ENCODE measurements at regions not wholly inside any gene's neighbourhood (a gene's known extent, or its start where the extent isn't known, plus 50 kb on each side); places are given as distances from the start of the nearest gene placed in this dataset.
"Not testable (repeated sequence)": the region's sequence is repeated elsewhere in the genome, so short reads cannot be mapped to it uniquely, and the experiment has no call there.

- Histone ChIP-seq H3K36me3 (ENCODE audit: control insufficient read depth, insufficient read depth, low read length) (no peaks in the 10 kb centered on the region), H3K27me3 (ENCODE audit: control insufficient read depth, insufficient read depth, low read length) (0 out of 2 replicates have a peak, but pooled peaks cover 2% of the 10 kb centered on the region), H3K4me3 (ENCODE audit: low read depth, low read length) (no peak overlapping the region)
- CTCF ChIA-PET = interaction anchor here (1.6 kb wide), 1 partner anchor 158 kb away, joined by 5 read pairs; no protein-coding TSS in a partner anchor
- no peak for DNase-seq (ENCODE audit: low read depth)
- no peak for TF ChIP-seq CTCF (IDR thresholded peaks at IDR 0.05; ENCODE audit: insufficient read depth, low read depth, low read length)
- POLR2A ChIA-PET = no interaction called here
These were observed 65.8 kb downstream of the MTX3 start for GRCh38 chr5:79924936-79925893.

- Histone ChIP-seq H3K4me3 (ENCODE audit: low read depth, low read length) (no peak overlapping the region), H3K36me3 (ENCODE audit: control insufficient read depth, insufficient read depth, low read length) (no peaks in the 10 kb centered on the region), H3K27me3 (ENCODE audit: control insufficient read depth, insufficient read depth, low read length) (no peaks in the 10 kb centered on the region)
- CTCF ChIA-PET = no interaction called here
- DNase-seq (ENCODE audit: low read depth) = no peak
- TF ChIP-seq CTCF (IDR thresholded peaks at IDR 0.05; ENCODE audit: insufficient read depth, low read depth, low read length) = no peak
- POLR2A ChIA-PET = no interaction called here
These were observed 67.6 kb downstream of the MTX3 start for GRCh38 chr5:79923431-79923830.

- POLR2A ChIA-PET = no interaction called here
- no peak for DNase-seq (ENCODE audit: low read depth)
- Histone ChIP-seq H3K27me3 (ENCODE audit: control insufficient read depth, insufficient read depth, low read length) (no peaks in the 10 kb centered on the region), H3K36me3 (ENCODE audit: control insufficient read depth, insufficient read depth, low read length) (no peaks in the 10 kb centered on the region), H3K4me3 (ENCODE audit: low read depth, low read length) (no peak overlapping the region)
- CTCF ChIA-PET = no interaction called here
- TF ChIP-seq CTCF (IDR thresholded peaks at IDR 0.05; ENCODE audit: insufficient read depth, low read depth, low read length) = no peak
These were observed 68.4 kb downstream of the MTX3 start for GRCh38 chr5:79922626-79923025.

GRCh38 chr5:79907452-79907851 lies 83.6 kb downstream of the MTX3 start:
- DNase-seq (ENCODE audit: low read depth); H3K27me3 ChIP-seq (ENCODE audit: control insufficient read depth, insufficient read depth, low read length); POLR2A ChIA-PET; CTCF ChIA-PET; H3K4me3 ChIP-seq (ENCODE audit: low read depth, low read length); H3K36me3 ChIP-seq (ENCODE audit: control insufficient read depth, insufficient read depth, low read length): not testable (repeated sequence)

GRCh38 chr5:79902571-79902970 lies 88.5 kb downstream of the MTX3 start:
- POLR2A ChIA-PET; H3K27me3 ChIP-seq (ENCODE audit: control insufficient read depth, insufficient read depth, low read length); CTCF ChIA-PET; H3K36me3 ChIP-seq (ENCODE audit: control insufficient read depth, insufficient read depth, low read length); H3K4me3 ChIP-seq (ENCODE audit: low read depth, low read length); DNase-seq (ENCODE audit: low read depth): not testable (repeated sequence)

- TF ChIP-seq CTCF (IDR thresholded peaks at IDR 0.05; ENCODE audit: insufficient read depth, low read depth, low read length) = no peak
- POLR2A ChIA-PET = no interaction called here
- H3K36me3 ChIP-seq (ENCODE audit: control insufficient read depth, insufficient read depth, low read length) = no peaks in the 10 kb centered on the region
- no peak for DNase-seq (ENCODE audit: low read depth)
- no peak overlapping the region for H3K4me3 ChIP-seq (ENCODE audit: low read depth, low read length)
- no peaks in the 10 kb centered on the region; the same call in 1 of the 2 replicates for H3K27me3 ChIP-seq (ENCODE audit: control insufficient read depth, insufficient read depth, low read length)
- CTCF ChIA-PET = no interaction called here
These were observed 89.4 kb downstream of the MTX3 start for GRCh38 chr5:79901631-79902030.

Measured in BJ (cell line).